IMR-90 (cell line): ENCODE measurements at regions not wholly inside any gene's neighbourhood (a gene's known extent, or its start where the extent isn't known, plus 50 kb on each side); places are given as distances from the start of the nearest gene placed in this dataset.

Source experiments
- ATAC-seq: fragments of 200-7000 bp; cut with Tn5 transposase; 2 replicates; pipeline ENCODE4 v1.9.1; 2020; ENCODE audit warnings: low read depth, mild to moderate bottlenecking, moderate library complexity
- BruUV-seq: library from RNA; stranded (reverse); fragments of 400-500 nt; replicated peaks from 2 replicates; lab custom pipeline; 2021; lab: Mats Ljungman, UMichigan
- CTCF ChIA-PET: fragments of 300-600 bp; formaldehyde crosslinking; extraction: SDS; loops from one replicate; lab custom pipeline; 2021; ENCODE audit warnings: antibody characterized with exemption; lab: Yijun Ruan, JAX
- POLR2A ChIA-PET: fragments of 300-600 bp; sonication (Branson Sonifier 250); formaldehyde crosslinking; loops from one replicate; lab custom pipeline; 2022; ENCODE audit warnings: antibody characterized with exemption; ENCODE audit not compliant: unreplicated experiment; lab: Charles Lee
- DNase-seq: peaks from one replicate; pipeline ENCODE4 v3.0.0; 2013
- H2AFZ ChIP-seq: replicated peaks from 2 replicates; pipeline ENCODE3; 2013; ENCODE audit warnings: low read length, mild to moderate bottlenecking; ENCODE audit not compliant: poor library complexity
- H2AK5ac ChIP-seq: 2 replicates; pipeline ENCODE4 v1.6.1; 2013; ENCODE audit warnings: low read depth, low read length, inconsistent platforms
- H2AK9ac ChIP-seq: replicated peaks from 2 replicates; pipeline ENCODE3; 2013; ENCODE audit warnings: mild to moderate bottlenecking, low read depth, low read length, moderate library complexity; ENCODE audit not compliant: poor library complexity
- H2BK120ac ChIP-seq: 2 replicates; pipeline ENCODE4 v1.6.1; 2013; ENCODE audit warnings: low read depth, low read length, inconsistent platforms
- H2BK15ac ChIP-seq: 3 replicates; pipeline ENCODE4 v1.6.1; 2013; ENCODE audit warnings: low read depth, low read length, inconsistent platforms
- H2BK20ac ChIP-seq: 2 replicates; pipeline ENCODE4 v1.6.1; 2013; ENCODE audit warnings: low read depth, mild to moderate bottlenecking, inconsistent platforms, low read length, moderate library complexity
- H2BK5ac ChIP-seq: 2 replicates; pipeline ENCODE4 v1.6.1; 2013; ENCODE audit warnings: mild to moderate bottlenecking, low read depth, low read length, inconsistent platforms; ENCODE audit not compliant: poor library complexity, severe bottlenecking
- H3K14ac ChIP-seq: replicated peaks from 2 replicates; pipeline ENCODE4 v1.6.1; 2013; ENCODE audit warnings: low read depth, low read length, inconsistent platforms
- H3K18ac ChIP-seq: 2 replicates; pipeline ENCODE4 v1.6.1; 2013; ENCODE audit warnings: low read depth, low read length, control low read depth
- H3K23ac ChIP-seq: 2 replicates; pipeline ENCODE4 v1.6.1; 2013; ENCODE audit warnings: low read depth, low read length, inconsistent platforms
- H3K27ac ChIP-seq: 2 replicates; pipeline ENCODE4 v1.5.1; 2013; ENCODE audit warnings: mild to moderate bottlenecking, control low read depth, low read length; ENCODE audit not compliant: insufficient read depth
- H3K27me3 ChIP-seq: 2 replicates; pipeline ENCODE4 v1.6.1; 2013; ENCODE audit warnings: low read length; ENCODE audit not compliant: control insufficient read depth, insufficient read depth
- H3K36me3 ChIP-seq: 2 replicates; pipeline ENCODE4 v1.6.1; 2013; ENCODE audit warnings: low read length, mixed read lengths; ENCODE audit not compliant: control insufficient read depth, insufficient read depth
- H3K4ac ChIP-seq: 2 replicates; pipeline ENCODE4 v1.6.1; 2013; ENCODE audit warnings: low read depth, low read length, inconsistent platforms
- H3K4me1 ChIP-seq: 2 replicates; pipeline ENCODE4 v1.6.1; 2013; ENCODE audit warnings: low read length, mixed read lengths; ENCODE audit not compliant: control insufficient read depth, insufficient read depth
- H3K4me2 ChIP-seq: 2 replicates; pipeline ENCODE4 v1.6.1; 2013; ENCODE audit warnings: low read depth, mild to moderate bottlenecking, control low read depth, low read length, moderate library complexity
- H3K4me3 ChIP-seq: 2 replicates; pipeline ENCODE4 v1.5.1; 2013; ENCODE audit warnings: low read depth, mild to moderate bottlenecking, control low read depth, low read length, moderate library complexity; ENCODE audit not compliant: insufficient read depth
- H3K56ac ChIP-seq: 2 replicates; pipeline ENCODE4 v1.6.1; 2013; ENCODE audit warnings: low read length, inconsistent platforms; ENCODE audit not compliant: insufficient read depth; ENCODE audit errors: extremely low read depth
- H3K79me1 ChIP-seq, 2 experiments: 2 replicates each; pipeline ENCODE4 v1.6.1; 2013; ENCODE audit warnings: low read length in 2 of 2, inconsistent platforms in 1 of 2, low read depth in 1 of 2
- H3K9ac ChIP-seq: 2 replicates; pipeline ENCODE4 v1.6.1; 2013; ENCODE audit warnings: low read depth, low read length, control low read depth
- H3K9me1 ChIP-seq: 2 replicates; pipeline ENCODE4 v1.6.1; 2013; ENCODE audit warnings: low read length, inconsistent platforms; ENCODE audit not compliant: insufficient read depth
- H3K9me3 ChIP-seq: 2 replicates; pipeline ENCODE4 v1.6.1; 2013; ENCODE audit warnings: low read length; ENCODE audit not compliant: control insufficient read depth, insufficient read depth
- H4K20me1 ChIP-seq: 2 replicates; pipeline ENCODE4 v1.6.1; 2013; ENCODE audit warnings: low read length, inconsistent platforms; ENCODE audit not compliant: insufficient read depth
- H4K5ac ChIP-seq: 2 replicates; pipeline ENCODE4 v1.6.1; 2013; ENCODE audit warnings: mild to moderate bottlenecking, low read depth, low read length, control low read depth
- H4K8ac ChIP-seq, 2 experiments: 2 replicates each; pipeline ENCODE4 v1.6.1; 2013; ENCODE audit warnings: low read depth in 2 of 2, low read length in 2 of 2, control low read depth in 1 of 2, inconsistent platforms in 1 of 2
- H4K91ac ChIP-seq: 2 replicates; pipeline ENCODE4 v1.6.1; 2013; ENCODE audit warnings: low read depth, low read length, inconsistent platforms; ENCODE audit not compliant: insufficient read depth
- BHLHE40 ChIP-seq: fragments of 150-350 bp; IDR thresholded peaks from 2 replicates; pipeline ENCODE4 v1.6.1; 2016; ENCODE audit warnings: mild to moderate bottlenecking, low read depth, low read length
- CTCF ChIP-seq: conservative IDR thresholded peaks from 2 replicates; pipeline ENCODE4 v1.5.1; 2012; ENCODE audit warnings: mild to moderate bottlenecking, low read depth, low read length, improper control_type of control experiment
- ELK1 ChIP-seq: fragments of 150-350 bp; IDR thresholded peaks from 2 replicates; pipeline ENCODE4 v1.6.1; 2016; ENCODE audit warnings: low read depth, mild to moderate bottlenecking, low read length, moderate library complexity, borderline replicate concordance
- FOS ChIP-seq: fragments of 150-350 bp; IDR thresholded peaks from 2 replicates; pipeline ENCODE4 v1.6.1; 2016; ENCODE audit warnings: low read depth, low read length
- MXI1 ChIP-seq: IDR thresholded peaks from 2 replicates; pipeline ENCODE4 v1.6.1; 2012; ENCODE audit warnings: low read depth, mild to moderate bottlenecking, low read length, moderate library complexity, borderline replicate concordance
- NFE2L2 ChIP-seq: fragments of 150-350 bp; IDR thresholded peaks from 2 replicates; pipeline ENCODE4 v1.6.1; 2016; ENCODE audit warnings: low read depth, mild to moderate bottlenecking, low read length
- RAD21 ChIP-seq: IDR thresholded peaks from 2 replicates; pipeline ENCODE4 v1.6.1; 2012; ENCODE audit warnings: low read length, improper control_type of control experiment
- RCOR1 ChIP-seq: IDR thresholded peaks from 2 replicates; pipeline ENCODE4 v1.6.1; 2012; ENCODE audit warnings: mild to moderate bottlenecking, low read length, improper control_type of control experiment; ENCODE audit not compliant: insufficient replicate concordance
- USF2 ChIP-seq: fragments of 150-350 bp; IDR thresholded peaks from 2 replicates; pipeline ENCODE4 v1.6.1; 2017; ENCODE audit warnings: mild to moderate bottlenecking, antibody characterized with exemption, low read length, low read depth
- WGBS, 2 experiments: methylation state at CpG; one replicate each; pipeline versions ENCODE4 v1.1.5 to v1.1.7; 2013; ENCODE audit warnings: missing lambda C conversion rate in 2 of 2; ENCODE audit not compliant: insufficient read length in 1 of 2; ENCODE audit errors: extremely low coverage in 2 of 2; 5-methylcytosine and 5-hydroxymethylcytosine counted together
- dilution Hi-C: fragments of 300-500 bp; cut with HindIII; formaldehyde crosslinking; loops from one replicate; pipeline ENCODE4 v1.14.3; 2018; ENCODE audit warnings: low sequenced_read_pairs; ENCODE audit not compliant: unreplicated experiment
- in situ Hi-C: fragments of 300-500 bp; cut with MboI; formaldehyde crosslinking; loops from 3 replicates; pipeline ENCODE4 v1.14.3; 2019; ENCODE audit warnings: low sequenced_read_pairs, inconsistent platforms, mixed read lengths
- intact Hi-C: fragments of 100-400 bp; cut with micrococcal nuclease; formaldehyde crosslinking; loops from 2 replicates; pipeline ENCODE4 v1.10.0; 2022

- H2BK120ac ChIP-seq: peak overlapping the region; percentile 23; the same call in 1 of the 2 replicates
- no peak overlapping the region for H2AK9ac ChIP-seq
- H2AK5ac ChIP-seq: no peak overlapping the region
- H3K4me3 ChIP-seq: no peak overlapping the region
- ATAC-seq (peak; percentile 77), DNase-seq (peak; percentile 85)
- peak overlapping the region in 1 of 2 experiments; percentile 7; a peak in 1 of 4 replicates for H4K8ac ChIP-seq
- peak overlapping the region; percentile 77 for H2AFZ ChIP-seq
- ChIA-PET POLR2A (interaction anchor here (0.6 kb wide), 1 partner anchor 1217 kb away, joined by 4 read pairs; the partner anchor contains the start of gene PLPP3), CTCF (interaction anchor here (1.0 to 1.3 kb wide), 2 partner anchors 13 to 24 kb away, joined by 3 to 4 read pairs; no protein-coding TSS in a partner anchor)
- in situ Hi-C loops: no loop called here
- no peaks in the 10 kb centered on the region for H3K36me3 ChIP-seq
- TF ChIP-seq BHLHE40 (peak; percentile 54; the same call in 1 of the 2 replicates), NFE2L2 (peak; percentile 12; the same call in 1 of the 2 replicates), ELK1 (no peak), RAD21 (no peak), USF2 (no peak), FOS (0 out of 2 replicates have a peak, but pooled peaks have one; percentile 9), CTCF (no peak), RCOR1 (no peak), MXI1 (no peak)
- H3K27me3 ChIP-seq: no peaks in the 10 kb centered on the region
- H2BK15ac ChIP-seq: no peak overlapping the region
- no peaks in the 10 kb centered on the region for H3K79me1 ChIP-seq
- no peaks in the 10 kb centered on the region for H4K20me1 ChIP-seq
- peak overlapping the region; percentile 85; the same call in 1 of the 2 replicates for H3K18ac ChIP-seq
- H2BK20ac ChIP-seq: peak overlapping the region; percentile 30; the same call in 1 of the 2 replicates
- H3K14ac ChIP-seq: peak overlapping the region; percentile 49
- H3K4me1 ChIP-seq: peaks cover 3% of the 10 kb centered on the region
- no TSS peak for BruUV-seq
- H3K27ac ChIP-seq: no peak overlapping the region
- intact Hi-C loops: no loop called here
- no peak overlapping the region for H4K91ac ChIP-seq
- no peak overlapping the region for H2BK5ac ChIP-seq
- peak overlapping the region; percentile 64 for H4K5ac ChIP-seq
- H3K4ac ChIP-seq: no peak overlapping the region
- no peak overlapping the region for H3K23ac ChIP-seq
- H3K9ac ChIP-seq: no peak overlapping the region
- H3K4me2 ChIP-seq: peak overlapping the region; percentile 62; the same call in 1 of the 2 replicates
- H3K9me1 ChIP-seq: no peaks in the 10 kb centered on the region
- 43% methylated on average over 1 of the region's 3 CpGs; no CpG with 5 or more reads in 1 of the 2 experiments for WGBS, 2 experiments
- dilution Hi-C loops: no loop called here
- H3K56ac ChIP-seq: no peak overlapping the region
- no peaks in the 10 kb centered on the region for H3K9me3 ChIP-seq
Measured at GRCh38 chr1:55362558-55362957, 147.4 kb upstream of the USP24 start.
